H1 (cell line): ENCODE measurements at regions not wholly inside any gene's neighbourhood (a gene's known extent, or its start where the extent isn't known, plus 50 kb on each side); places are given as distances from the start of the nearest gene placed in this dataset.

Experiments used
- ATF2 ChIP-seq: IDR thresholded peaks from 2 replicates; pipeline ENCODE4 v1.6.1; 2012; ENCODE audit warnings: low read length, inconsistent platforms
- CBX5 ChIP-seq: fragments of 300-800, 300-1000 bp; sonication (generic); IDR thresholded peaks from 2 replicates; pipeline ENCODE4 v1.7.1; 2016; ENCODE audit warnings: antibody characterized with exemption, low read length, low read depth
- CBX8 ChIP-seq: fragments of 300-800, 300-1000 bp; sonication (generic); IDR thresholded peaks from 2 replicates; pipeline ENCODE4 v1.7.1; 2016; ENCODE audit warnings: low read depth, low read length, borderline replicate concordance
- CEBPB ChIP-seq: IDR thresholded peaks from 2 replicates; pipeline ENCODE4 v1.6.1; 2012; ENCODE audit warnings: low read depth, low read length
- CHD7 ChIP-seq: fragments of 300-600 bp; sonication (generic); IDR thresholded peaks from 2 replicates; pipeline ENCODE4 v1.7.1; 2012; ENCODE audit warnings: low read length, moderate library complexity, mild to moderate bottlenecking, inconsistent platforms; ENCODE audit not compliant: insufficient replicate concordance
- CREB1 ChIP-seq: IDR thresholded peaks from 2 replicates; pipeline ENCODE4 v1.6.1; 2012; ENCODE audit warnings: inconsistent platforms
- MAX ChIP-seq: IDR thresholded peaks from 2 replicates; pipeline ENCODE4 v1.6.1; 2012; ENCODE audit warnings: inconsistent platforms
- RAD21 ChIP-seq, 2 experiments: IDR thresholded peaks in 1 of 2; conservative IDR thresholded peaks in 1 of 2; 2 replicates each; pipeline ENCODE4 v1.6.1; 2011; ENCODE audit warnings: low read depth in 2 of 2, low read length in 2 of 2, improper control_type of control experiment in 1 of 2, inconsistent platforms in 1 of 2, mild to moderate bottlenecking in 1 of 2, moderate library complexity in 1 of 2
- TAF7 ChIP-seq: optimal IDR thresholded peaks from 2 replicates; pipeline ENCODE3; 2011; ENCODE audit warnings: low read depth, mild to moderate bottlenecking, inconsistent platforms, low read length, moderate library complexity, borderline replicate concordance
- TCF12 ChIP-seq: IDR thresholded peaks from 2 replicates; pipeline ENCODE4 v1.6.1; 2011; ENCODE audit warnings: low read depth, mild to moderate bottlenecking, low read length

- no peak for TF ChIP-seq CHD7
- no peak for TF ChIP-seq RAD21 (IDR thresholded peaks at IDR 0.05 in 1 of 2, conservative IDR thresholded peaks at IDR 0.05 in 1 of 2; ENCODE audit: low read depth in 2 of 2, low read length in 2 of 2)
- TF ChIP-seq CEBPB: no peak
- TF ChIP-seq CREB1: no peak
- no peak for TF ChIP-seq TCF12
- no peak for TF ChIP-seq CBX5
- TF ChIP-seq CBX8: no peak
- TF ChIP-seq TAF7: no peak
- no peak for TF ChIP-seq MAX
- no peak for TF ChIP-seq ATF2
Measured at GRCh38 chr13:89738072-89738471, 1609.4 kb upstream of the MIR17HG start (continued).
